A673 (cell line): ENCODE measurements at regions not wholly inside any gene's neighbourhood (a gene's known extent, or its start where the extent isn't known, plus 50 kb on each side); places are given as distances from the start of the nearest gene placed in this dataset.

Source experiments
- CTCF ChIP-seq: fragments of 300-800, 200-600 bp; sonication (generic); conservative IDR thresholded peaks from 2 replicates; pipeline ENCODE4 v1.5.1; 2017; ENCODE audit warnings: low read depth, mild to moderate bottlenecking, antibody characterized with exemption, low read length, moderate library complexity, mixed read lengths
- EZH2 ChIP-seq: fragments of 200-600 bp; sonication (generic); IDR thresholded peaks from 2 replicates; pipeline ENCODE4 v1.6.1; 2017; ENCODE audit warnings: borderline replicate concordance, low read depth, mild to moderate bottlenecking, mixed read lengths, antibody characterized with exemption, low read length; ENCODE audit not compliant: poor library complexity, severe bottlenecking

- TF ChIP-seq EZH2 (no peak), CTCF (no peak)
Observed at GRCh38 chr4:134345244-134345643, 143.7 kb upstream of the PABPC4L start.
